Fibroblast of skin of right biceps (primary cell): ENCODE measurements at regions not wholly inside any gene's neighbourhood (a gene's known extent, or its start where the extent isn't known, plus 50 kb on each side); places are given as distances from the start of the nearest gene placed in this dataset.
A peak's percentile ranks its signal among the peaks of the same experiment; 100 is the strongest.
"Not testable (repeated sequence)": the region's sequence is repeated elsewhere in the genome, so short reads cannot be mapped to it uniquely, and the experiment has no call there.

Source experiments
- DNase-seq: peaks from one replicate; pipeline ENCODE4 v3.0.0-alpha.2; 2013

GRCh38 chr20:55678970-55679667 lies 326.2 kb downstream of the CBLN4 start:
- DNase-seq, result no peak

- DNase-seq, result no peak
Observed at GRCh38 chr20:55678126-55678525, 327.2 kb downstream of the CBLN4 start.

- DNase-seq, result no peak
Observed at GRCh38 chr20:55677011-55677410, 328.3 kb downstream of the CBLN4 start.

- DNase-seq, result no peak
Observed at GRCh38 chr20:55676097-55676496, 329.2 kb downstream of the CBLN4 start.

GRCh38 chr20:55668631-55669030 lies 336.7 kb downstream of the CBLN4 start:
- no peak for DNase-seq

- no peak for DNase-seq
Observed at GRCh38 chr20:55667955-55668354, 337.4 kb downstream of the CBLN4 start.

GRCh38 chr20:55667024-55667423 lies 338.3 kb downstream of the CBLN4 start:
- DNase-seq, result no peak

- no peak for DNase-seq
Observed at GRCh38 chr20:55656231-55656775, 349.0 kb downstream of the CBLN4 start.

- no peak for DNase-seq
Observed at GRCh38 chr20:55650657-55651360, 354.5 kb downstream of the CBLN4 start.

- no peak for DNase-seq
Observed at GRCh38 chr20:55649254-55649653, 356.1 kb downstream of the CBLN4 start.

- no peak for DNase-seq
Observed at GRCh38 chr20:55646851-55647250, 358.5 kb downstream of the CBLN4 start.

GRCh38 chr20:55641497-55641896 lies 363.8 kb downstream of the CBLN4 start:
- DNase-seq, result no peak

GRCh38 chr20:55635870-55636269 lies 369.4 kb downstream of the CBLN4 start:
- no peak for DNase-seq

- no peak for DNase-seq
Observed at GRCh38 chr20:55632592-55632991, 372.7 kb downstream of the CBLN4 start.

- DNase-seq, result not testable (repeated sequence)
Observed at GRCh38 chr20:55629143-55629542, 376.2 kb downstream of the CBLN4 start.

- DNase-seq, result no peak
Observed at GRCh38 chr20:55626716-55627115, 378.6 kb downstream of the CBLN4 start.

GRCh38 chr20:55616367-55616766 lies 389.0 kb downstream of the CBLN4 start:
- no peak for DNase-seq

- no peak for DNase-seq
Observed at GRCh38 chr20:55615818-55616217, 389.5 kb downstream of the CBLN4 start.

GRCh38 chr20:55614220-55614757 lies 391.0 kb downstream of the CBLN4 start:
- DNase-seq, result no peak

- DNase-seq, result no peak
Observed at GRCh38 chr20:55610756-55611155, 394.6 kb downstream of the CBLN4 start.

- no peak for DNase-seq
Observed at GRCh38 chr20:55605594-55605993, 399.7 kb downstream of the CBLN4 start.

- DNase-seq, result peak; percentile 6
Observed at GRCh38 chr20:55597526-55597925, 407.8 kb downstream of the CBLN4 start.

GRCh38 chr20:55596431-55596830 lies 408.9 kb downstream of the CBLN4 start:
- DNase-seq, result no peak

- no peak for DNase-seq
Observed at GRCh38 chr20:55592866-55593265, 412.5 kb downstream of the CBLN4 start.
